Liver (tissue), 8 donors: ENCODE measurements at regions not wholly inside any gene's neighbourhood (a gene's known extent, or its start where the extent isn't known, plus 50 kb on each side); places are given as distances from the start of the nearest gene placed in this dataset.

Experiments used
- DNase-seq: peaks from one replicate; pipeline ENCODE4 v3.0.0-alpha.2; 2017; ENCODE audit warnings: low spot score
- H3K27ac ChIP-seq, 2 donors: one replicate each; pipeline ENCODE4 v1.7.0; 2013; ENCODE audit warnings: inconsistent platforms in 2 of 2, low read length in 2 of 2, control low read depth in 1 of 2, low read depth in 1 of 2, mild to moderate bottlenecking in 1 of 2
- H3K27me3 ChIP-seq, 4 donors: one replicate each; pipeline versions ENCODE4 v1.6.1 to v1.7.0; 2013; ENCODE audit warnings: low read length in 3 of 4, inconsistent platforms in 1 of 4, mild to moderate bottlenecking in 1 of 4, moderate library complexity in 1 of 4; ENCODE audit not compliant: control insufficient read depth in 4 of 4, insufficient read depth in 4 of 4
- H3K36me3 ChIP-seq, 4 donors: one replicate each; pipeline versions ENCODE4 v1.6.1 to v1.7.0; 2013; ENCODE audit warnings: low read length in 3 of 4, mild to moderate bottlenecking in 3 of 4, low read depth in 1 of 4, moderate library complexity in 1 of 4; ENCODE audit not compliant: control insufficient read depth in 4 of 4, insufficient read depth in 3 of 4
- H3K4me1 ChIP-seq, 4 donors: one replicate each; pipeline versions ENCODE4 v1.6.1 to v1.7.0; 2013; ENCODE audit warnings: low read length in 3 of 4, mild to moderate bottlenecking in 3 of 4, moderate library complexity in 1 of 4; ENCODE audit not compliant: control insufficient read depth in 4 of 4, insufficient read depth in 4 of 4
- H3K4me3 ChIP-seq, 3 donors: one replicate each; pipeline versions ENCODE4 v1.6.1 to v1.7.0; 2013; ENCODE audit warnings: low read length in 3 of 3, control low read depth in 1 of 3, low read depth in 1 of 3, mild to moderate bottlenecking in 1 of 3
- H3K9ac ChIP-seq, 2 donors: one replicate each; pipeline ENCODE4 v1.7.0; 2013; ENCODE audit warnings: low read length in 2 of 2, mild to moderate bottlenecking in 2 of 2, moderate library complexity in 2 of 2, control low read depth in 1 of 2, low read depth in 1 of 2
- H3K9me3 ChIP-seq, 4 donors: one replicate each; pipeline versions ENCODE4 v1.6.1 to v1.7.0; 2013; ENCODE audit warnings: low read length in 3 of 4; ENCODE audit not compliant: control insufficient read depth in 4 of 4
- EGR1 ChIP-seq, 2 donors: IDR thresholded peaks; 2 replicates each; pipeline ENCODE4 v1.6.1; 2016 to 2018; ENCODE audit warnings: antibody characterized with exemption in 2 of 2, low read depth in 2 of 2
- FOXA1 ChIP-seq: IDR thresholded peaks from 2 replicates; pipeline ENCODE4 v1.6.1; 2016; ENCODE audit warnings: antibody characterized with exemption
- FOXA2 ChIP-seq: IDR thresholded peaks from 2 replicates; pipeline ENCODE4 v1.6.1; 2016; ENCODE audit warnings: antibody characterized with exemption
- GABPA ChIP-seq, 2 donors: IDR thresholded peaks in 1 of 2; conservative IDR thresholded peaks in 1 of 2; 2 replicates each; pipeline ENCODE4 v1.6.1; 2016; ENCODE audit warnings: antibody characterized with exemption in 2 of 2, mild to moderate bottlenecking in 1 of 2, moderate library complexity in 1 of 2
- HNF4A ChIP-seq, 2 donors: conservative IDR thresholded peaks; 2 replicates each; pipeline ENCODE4 v1.6.1; 2016; ENCODE audit warnings: antibody characterized with exemption in 2 of 2, mild to moderate bottlenecking in 2 of 2
- HNF4G ChIP-seq: IDR thresholded peaks from 2 replicates; pipeline ENCODE4 v1.6.1; 2016; ENCODE audit warnings: antibody characterized with exemption
- JUND ChIP-seq, 2 donors: IDR thresholded peaks; 2 replicates each; pipeline ENCODE4 v1.6.1; 2016; ENCODE audit warnings: antibody characterized with exemption in 2 of 2
- NR2F2 ChIP-seq: IDR thresholded peaks from 2 replicates; pipeline ENCODE4 v1.6.1; 2016; ENCODE audit warnings: antibody characterized with exemption
- RXRA ChIP-seq, 2 donors: IDR thresholded peaks; 2 replicates each; pipeline ENCODE4 v1.6.1; 2017 to 2018; ENCODE audit warnings: antibody characterized with exemption in 2 of 2, mild to moderate bottlenecking in 1 of 2
- SP1 ChIP-seq: IDR thresholded peaks from 2 replicates; pipeline ENCODE4 v1.6.1; 2018; ENCODE audit warnings: antibody characterized with exemption, mild to moderate bottlenecking
- TAF1 ChIP-seq: conservative IDR thresholded peaks from 2 replicates; pipeline ENCODE4 v1.6.1; 2016; ENCODE audit warnings: antibody characterized with exemption, mild to moderate bottlenecking
- YY1 ChIP-seq: IDR thresholded peaks from 2 replicates; pipeline ENCODE4 v1.6.1; 2016; ENCODE audit warnings: antibody characterized with exemption, mild to moderate bottlenecking
- WGBS: extraction: QIAGEN DNeasy Blood & Tissue Kit; methylation state at CpG from one replicate; pipeline ENCODE4 v1.1.7; 2013; 5-methylcytosine and 5-hydroxymethylcytosine counted together
- TF ChIP-seq, protein P1 (sequence below): IDR thresholded peaks from 2 replicates; pipeline ENCODE4 v1.6.1; 2016; ENCODE audit warnings: antibody characterized with exemption
- TF ChIP-seq, protein P2 (sequence below): IDR thresholded peaks from 2 replicates; pipeline ENCODE4 v1.6.1; 2016; ENCODE audit warnings: antibody characterized with exemption
- TF ChIP-seq, protein P3 (sequence below): fragments of 150-350 bp; IDR thresholded peaks from 2 replicates; pipeline ENCODE4 v1.5.1; 2017; ENCODE audit warnings: improper control_type of control experiment, low read depth, low read length; ENCODE audit not compliant: missing input control
- TF ChIP-seq, protein P4 (sequence below): IDR thresholded peaks from 2 replicates; pipeline ENCODE4 v1.6.1; 2016; ENCODE audit warnings: antibody characterized with exemption, mild to moderate bottlenecking
- TF ChIP-seq, protein P5 (sequence below): IDR thresholded peaks from 2 replicates; pipeline ENCODE4 v1.6.1; 2016; ENCODE audit warnings: antibody characterized with exemption
- donor health status: healthy.
- donor health status: healthy.
- donor health status: healthy.
- donor health status: healthy.
- donor health status: healthy.

DNA sequence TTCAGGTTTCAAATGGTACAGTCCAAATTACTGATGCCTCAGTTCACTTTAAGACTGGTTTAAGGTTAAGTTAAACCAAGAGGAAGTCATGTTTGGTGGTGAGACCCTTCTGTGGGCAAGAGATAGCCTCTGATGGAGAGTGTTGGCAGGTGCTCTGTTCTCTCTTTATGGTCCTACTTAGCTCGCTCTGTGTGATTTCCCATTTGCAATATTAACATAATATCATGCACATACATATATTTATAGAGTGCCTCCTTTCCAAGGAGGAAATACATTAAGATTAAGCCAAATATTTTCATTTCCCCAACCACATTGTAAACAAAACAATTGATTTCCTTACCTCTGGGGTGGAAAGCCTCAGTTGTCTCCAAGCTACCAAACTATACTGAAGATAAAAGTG is 222.4 kb downstream of the PIK3C3 start:
- H3K4me3 ChIP-seq = no peak overlapping the region
- H3K4me1 ChIP-seq = no peaks in the 10 kb centered on the region
- 87% methylated on average over 1 of the region's 1 CpG for WGBS
- no peaks in the 10 kb centered on the region for H3K9me3 ChIP-seq
- no peak for DNase-seq
- TF ChIP-seq EGR1 (IDR thresholded peaks at IDR 0.05; ENCODE audit: low read depth in 2 of 2) = no peak
- no peak for TF ChIP-seq HNF4G
- TF ChIP-seq, protein P1, sequence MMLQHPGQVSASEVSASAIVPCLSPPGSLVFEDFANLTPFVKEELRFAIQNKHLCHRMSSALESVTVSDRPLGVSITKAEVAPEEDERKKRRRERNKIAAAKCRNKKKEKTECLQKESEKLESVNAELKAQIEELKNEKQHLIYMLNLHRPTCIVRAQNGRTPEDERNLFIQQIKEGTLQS = no peak
- no peak for TF ChIP-seq YY1
- no peaks in the 10 kb centered on the region for H3K27me3 ChIP-seq
- H3K27ac ChIP-seq = no peak overlapping the region
- H3K9ac ChIP-seq = no peak overlapping the region
- H3K36me3 ChIP-seq = no peaks in the 10 kb centered on the region

DNA sequence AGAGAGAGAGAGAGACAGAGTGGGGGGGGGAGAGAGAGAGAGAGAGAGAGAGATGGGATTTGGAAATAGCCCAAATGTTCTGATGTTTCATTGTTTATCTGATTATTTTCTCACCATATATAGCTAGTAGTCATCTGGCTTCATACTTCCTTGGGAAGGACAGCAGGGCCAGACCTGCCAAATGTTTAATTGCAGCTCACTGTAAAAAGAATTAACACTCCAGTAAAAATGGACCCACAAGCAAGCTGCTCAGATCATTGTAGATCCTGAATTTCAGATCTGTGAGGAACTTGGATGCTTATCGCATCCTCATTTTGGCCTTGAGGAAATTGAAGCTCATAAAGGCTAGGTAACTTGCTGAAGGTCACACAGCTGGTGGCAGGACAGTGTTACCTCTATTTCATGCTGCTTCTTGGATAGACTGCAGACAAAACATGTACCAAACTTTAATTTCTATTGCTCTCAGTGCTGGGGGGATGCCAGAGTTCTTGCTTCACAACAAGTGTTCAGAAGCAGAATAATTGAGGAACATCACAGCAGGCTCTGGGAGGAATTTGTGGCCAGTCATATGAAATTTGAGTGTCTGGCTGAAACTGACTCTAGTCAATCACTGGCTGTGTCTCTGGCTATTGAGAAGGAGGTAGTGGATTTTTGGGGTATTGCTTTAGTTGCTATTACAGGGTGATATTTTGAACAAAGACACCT is 223.5 kb downstream of the PIK3C3 start:
- H3K27ac ChIP-seq = no peak overlapping the region
- 95% methylated on average over 1 of the region's 1 CpG for WGBS
- no peak overlapping the region for H3K4me3 ChIP-seq
- no peaks in the 10 kb centered on the region for H3K36me3 ChIP-seq
- no peaks in the 10 kb centered on the region for H3K9me3 ChIP-seq
- no peak overlapping the region for H3K9ac ChIP-seq
- TF ChIP-seq TAF1 = no peak
- TF ChIP-seq YY1 = no peak
- no peak for TF ChIP-seq NR2F2
- no peak for TF ChIP-seq JUND (IDR thresholded peaks at IDR 0.05)
- no peak for TF ChIP-seq GABPA (IDR thresholded peaks at IDR 0.05 in 1 of 2, conservative IDR thresholded peaks at IDR 0.05 in 1 of 2)
- TF ChIP-seq, protein P2, sequence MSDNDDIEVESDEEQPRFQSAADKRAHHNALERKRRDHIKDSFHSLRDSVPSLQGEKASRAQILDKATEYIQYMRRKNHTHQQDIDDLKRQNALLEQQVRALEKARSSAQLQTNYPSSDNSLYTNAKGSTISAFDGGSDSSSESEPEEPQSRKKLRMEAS = no peak
- no peak for TF ChIP-seq HNF4A (conservative IDR thresholded peaks at IDR 0.05)
- DNase-seq = no peak
- no peaks in the 10 kb centered on the region for H3K27me3 ChIP-seq
- H3K4me1 ChIP-seq = no peaks in the 10 kb centered on the region

DNA sequence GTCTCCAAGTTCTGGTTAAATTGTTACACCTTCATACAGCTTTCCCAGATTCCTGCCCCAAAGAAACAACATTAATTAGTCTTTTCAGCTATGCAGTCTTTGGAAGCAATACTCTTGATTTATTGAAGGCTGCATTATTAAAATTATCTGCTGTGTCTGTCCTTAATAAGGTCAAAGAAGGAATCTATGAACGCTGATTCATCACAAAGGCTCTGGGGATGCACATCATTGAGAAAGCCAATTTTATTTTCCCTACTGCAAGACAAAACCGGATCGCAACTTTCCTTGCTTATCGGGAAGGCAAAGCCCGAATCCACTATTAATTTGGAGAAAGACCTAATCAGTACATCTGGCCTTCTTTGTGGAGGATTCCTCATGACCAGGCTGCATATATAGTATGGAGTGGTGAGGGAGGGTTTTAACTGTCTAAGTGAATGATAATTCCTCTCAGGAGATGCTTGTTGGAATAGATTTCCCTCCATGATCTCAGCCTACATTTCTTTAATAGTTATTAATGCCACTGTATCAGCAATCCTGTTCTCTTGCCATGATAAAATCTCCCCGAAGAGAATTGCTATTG is 224.6 kb downstream of the PIK3C3 start:
- Histone ChIP-seq H3K4me3 (no peak overlapping the region), H3K27ac (no peak overlapping the region), H3K36me3 (no peaks in the 10 kb centered on the region), H3K9me3 (no peaks in the 10 kb centered on the region), H3K9ac (no peak overlapping the region), H3K4me1 (no peaks in the 10 kb centered on the region), H3K27me3 (no peaks in the 10 kb centered on the region)
- WGBS = 94% methylated on average over 6 of the region's 6 CpGs
- DNase-seq = no peak
- TF ChIP-seq EGR1 (IDR thresholded peaks at IDR 0.05; ENCODE audit: low read depth in 2 of 2) (no peak), FOXA1 (no peak), NR2F2 (no peak), FOXA2 (no peak), HNF4G (no peak), RXRA (IDR thresholded peaks at IDR 0.05) (no peak), TAF1 (no peak), SP1 (no peak), GABPA (IDR thresholded peaks at IDR 0.05 in 1 of 2, conservative IDR thresholded peaks at IDR 0.05 in 1 of 2) (no peak), HNF4A (conservative IDR thresholded peaks at IDR 0.05) (no peak), YY1 (no peak)
- TF ChIP-seq, protein P3, sequence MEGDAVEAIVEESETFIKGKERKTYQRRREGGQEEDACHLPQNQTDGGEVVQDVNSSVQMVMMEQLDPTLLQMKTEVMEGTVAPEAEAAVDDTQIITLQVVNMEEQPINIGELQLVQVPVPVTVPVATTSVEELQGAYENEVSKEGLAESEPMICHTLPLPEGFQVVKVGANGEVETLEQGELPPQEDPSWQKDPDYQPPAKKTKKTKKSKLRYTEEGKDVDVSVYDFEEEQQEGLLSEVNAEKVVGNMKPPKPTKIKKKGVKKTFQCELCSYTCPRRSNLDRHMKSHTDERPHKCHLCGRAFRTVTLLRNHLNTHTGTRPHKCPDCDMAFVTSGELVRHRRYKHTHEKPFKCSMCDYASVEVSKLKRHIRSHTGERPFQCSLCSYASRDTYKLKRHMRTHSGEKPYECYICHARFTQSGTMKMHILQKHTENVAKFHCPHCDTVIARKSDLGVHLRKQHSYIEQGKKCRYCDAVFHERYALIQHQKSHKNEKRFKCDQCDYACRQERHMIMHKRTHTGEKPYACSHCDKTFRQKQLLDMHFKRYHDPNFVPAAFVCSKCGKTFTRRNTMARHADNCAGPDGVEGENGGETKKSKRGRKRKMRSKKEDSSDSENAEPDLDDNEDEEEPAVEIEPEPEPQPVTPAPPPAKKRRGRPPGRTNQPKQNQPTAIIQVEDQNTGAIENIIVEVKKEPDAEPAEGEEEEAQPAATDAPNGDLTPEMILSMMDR = no peak
- TF ChIP-seq, protein P4, sequence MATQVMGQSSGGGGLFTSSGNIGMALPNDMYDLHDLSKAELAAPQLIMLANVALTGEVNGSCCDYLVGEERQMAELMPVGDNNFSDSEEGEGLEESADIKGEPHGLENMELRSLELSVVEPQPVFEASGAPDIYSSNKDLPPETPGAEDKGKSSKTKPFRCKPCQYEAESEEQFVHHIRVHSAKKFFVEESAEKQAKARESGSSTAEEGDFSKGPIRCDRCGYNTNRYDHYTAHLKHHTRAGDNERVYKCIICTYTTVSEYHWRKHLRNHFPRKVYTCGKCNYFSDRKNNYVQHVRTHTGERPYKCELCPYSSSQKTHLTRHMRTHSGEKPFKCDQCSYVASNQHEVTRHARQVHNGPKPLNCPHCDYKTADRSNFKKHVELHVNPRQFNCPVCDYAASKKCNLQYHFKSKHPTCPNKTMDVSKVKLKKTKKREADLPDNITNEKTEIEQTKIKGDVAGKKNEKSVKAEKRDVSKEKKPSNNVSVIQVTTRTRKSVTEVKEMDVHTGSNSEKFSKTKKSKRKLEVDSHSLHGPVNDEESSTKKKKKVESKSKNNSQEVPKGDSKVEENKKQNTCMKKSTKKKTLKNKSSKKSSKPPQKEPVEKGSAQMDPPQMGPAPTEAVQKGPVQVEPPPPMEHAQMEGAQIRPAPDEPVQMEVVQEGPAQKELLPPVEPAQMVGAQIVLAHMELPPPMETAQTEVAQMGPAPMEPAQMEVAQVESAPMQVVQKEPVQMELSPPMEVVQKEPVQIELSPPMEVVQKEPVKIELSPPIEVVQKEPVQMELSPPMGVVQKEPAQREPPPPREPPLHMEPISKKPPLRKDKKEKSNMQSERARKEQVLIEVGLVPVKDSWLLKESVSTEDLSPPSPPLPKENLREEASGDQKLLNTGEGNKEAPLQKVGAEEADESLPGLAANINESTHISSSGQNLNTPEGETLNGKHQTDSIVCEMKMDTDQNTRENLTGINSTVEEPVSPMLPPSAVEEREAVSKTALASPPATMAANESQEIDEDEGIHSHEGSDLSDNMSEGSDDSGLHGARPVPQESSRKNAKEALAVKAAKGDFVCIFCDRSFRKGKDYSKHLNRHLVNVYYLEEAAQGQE = no peak
- TF ChIP-seq, protein P2 = no peak
- TF ChIP-seq, protein P5, sequence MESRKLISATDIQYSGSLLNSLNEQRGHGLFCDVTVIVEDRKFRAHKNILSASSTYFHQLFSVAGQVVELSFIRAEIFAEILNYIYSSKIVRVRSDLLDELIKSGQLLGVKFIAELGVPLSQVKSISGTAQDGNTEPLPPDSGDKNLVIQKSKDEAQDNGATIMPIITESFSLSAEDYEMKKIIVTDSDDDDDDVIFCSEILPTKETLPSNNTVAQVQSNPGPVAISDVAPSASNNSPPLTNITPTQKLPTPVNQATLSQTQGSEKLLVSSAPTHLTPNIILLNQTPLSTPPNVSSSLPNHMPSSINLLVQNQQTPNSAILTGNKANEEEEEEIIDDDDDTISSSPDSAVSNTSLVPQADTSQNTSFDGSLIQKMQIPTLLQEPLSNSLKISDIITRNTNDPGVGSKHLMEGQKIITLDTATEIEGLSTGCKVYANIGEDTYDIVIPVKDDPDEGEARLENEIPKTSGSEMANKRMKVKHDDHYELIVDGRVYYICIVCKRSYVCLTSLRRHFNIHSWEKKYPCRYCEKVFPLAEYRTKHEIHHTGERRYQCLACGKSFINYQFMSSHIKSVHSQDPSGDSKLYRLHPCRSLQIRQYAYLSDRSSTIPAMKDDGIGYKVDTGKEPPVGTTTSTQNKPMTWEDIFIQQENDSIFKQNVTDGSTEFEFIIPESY = no peak
- TF ChIP-seq, protein P1 = no peak
